BLaER1 (cell line): ENCODE measurements at regions not wholly inside any gene's neighbourhood (a gene's known extent, or its start where the extent isn't known, plus 50 kb on each side); places are given as distances from the start of the nearest gene placed in this dataset.

Experiments
- H3K27ac ChIP-seq: shearing (Covaris generic); formaldehyde crosslinking; 2 replicates; pipeline ENCODE4 v1.8.1; 2022
- H3K27me3 ChIP-seq: shearing (Covaris generic); formaldehyde crosslinking; 2 replicates; pipeline ENCODE4 v1.8.1; 2022
- H3K36me3 ChIP-seq: shearing (Covaris generic); formaldehyde crosslinking; 2 replicates; pipeline ENCODE4 v1.8.1; 2022
- H3K4me1 ChIP-seq: shearing (Covaris generic); formaldehyde crosslinking; 2 replicates; pipeline ENCODE4 v1.8.1; 2022
- H3K4me2 ChIP-seq: shearing (Covaris generic); formaldehyde crosslinking; 2 replicates; pipeline ENCODE4 v1.8.1; 2022
- H3K4me3 ChIP-seq: shearing (Covaris generic); formaldehyde crosslinking; 2 replicates; pipeline ENCODE4 v1.8.1; 2022
- H3K9ac ChIP-seq: shearing (Covaris generic); formaldehyde crosslinking; 2 replicates; pipeline ENCODE4 v1.8.1; 2022
- H3K9me3 ChIP-seq: shearing (Covaris generic); formaldehyde crosslinking; 2 replicates; pipeline ENCODE4 v1.8.1; 2022
- H4K20me1 ChIP-seq: shearing (Covaris generic); formaldehyde crosslinking; 2 replicates; pipeline ENCODE4 v1.8.1; 2022
- Cebpa-rat ChIP-seq: shearing (Covaris generic); IDR thresholded peaks from 2 replicates; pipeline ENCODE4 v1.8.1; 2022

- peaks cover 46% of the 10 kb centered on the region for H3K9me3 ChIP-seq
- no peak overlapping the region for H3K9ac ChIP-seq
- H3K27me3 ChIP-seq = no peaks in the 10 kb centered on the region
- peaks cover 8% of the 10 kb centered on the region for H3K4me1 ChIP-seq
- no peaks in the 10 kb centered on the region for H3K36me3 ChIP-seq
- TF ChIP-seq Cebpa-rat = no peak
- H3K27ac ChIP-seq = no peak overlapping the region
- no peak overlapping the region for H3K4me2 ChIP-seq
- H4K20me1 ChIP-seq = no peaks in the 10 kb centered on the region
- H3K4me3 ChIP-seq = no peak overlapping the region
Measured at GRCh38 chr1:69312055-69312732, 255.5 kb upstream of the LRRC7 start.

GRCh38 chr1:69313118-69313517, 254.6 kb upstream of the LRRC7 start:
- no peak overlapping the region for H3K4me2 ChIP-seq
- no peak overlapping the region for H3K27ac ChIP-seq
- H4K20me1 ChIP-seq = no peaks in the 10 kb centered on the region
- peaks cover 39% of the 10 kb centered on the region for H3K9me3 ChIP-seq
- H3K4me1 ChIP-seq = peaks cover 8% of the 10 kb centered on the region
- no peaks in the 10 kb centered on the region for H3K36me3 ChIP-seq
- no peaks in the 10 kb centered on the region for H3K27me3 ChIP-seq
- H3K4me3 ChIP-seq = no peak overlapping the region
- no peak for TF ChIP-seq Cebpa-rat
- no peak overlapping the region for H3K9ac ChIP-seq

GRCh38 chr1:69315416-69315815, 252.3 kb upstream of the LRRC7 start:
- no peak for TF ChIP-seq Cebpa-rat
- Histone ChIP-seq H4K20me1 (no peaks in the 10 kb centered on the region), H3K4me3 (no peak overlapping the region), H3K9me3 (peaks cover 39% of the 10 kb centered on the region), H3K4me2 (no peak overlapping the region), H3K36me3 (no peaks in the 10 kb centered on the region), H3K27me3 (no peaks in the 10 kb centered on the region), H3K4me1 (peaks cover 24% of the 10 kb centered on the region), H3K9ac (no peak overlapping the region), H3K27ac (no peak overlapping the region)

- Histone ChIP-seq H3K36me3 (no peaks in the 10 kb centered on the region), H3K9ac (no peak overlapping the region), H3K4me3 (no peak overlapping the region), H3K4me2 (no peak overlapping the region), H3K27ac (no peak overlapping the region), H3K9me3 (peaks cover 38% of the 10 kb centered on the region), H3K4me1 (peaks cover 28% of the 10 kb centered on the region), H4K20me1 (no peaks in the 10 kb centered on the region), H3K27me3 (no peaks in the 10 kb centered on the region)
- TF ChIP-seq Cebpa-rat = no peak
Measured at GRCh38 chr1:69315823-69316222, 251.9 kb upstream of the LRRC7 start.

GRCh38 chr1:69319287-69319686, 248.4 kb upstream of the LRRC7 start:
- H3K36me3 ChIP-seq = no peaks in the 10 kb centered on the region
- H4K20me1 ChIP-seq = no peaks in the 10 kb centered on the region
- peaks cover 40% of the 10 kb centered on the region for H3K4me1 ChIP-seq
- no peaks in the 10 kb centered on the region for H3K27me3 ChIP-seq
- H3K9ac ChIP-seq = no peak overlapping the region
- H3K9me3 ChIP-seq = peaks cover 7% of the 10 kb centered on the region
- H3K27ac ChIP-seq = no peak overlapping the region
- TF ChIP-seq Cebpa-rat = no peak
- H3K4me2 ChIP-seq = peak overlapping the region; percentile 75
- H3K4me3 ChIP-seq = no peak overlapping the region

- Histone ChIP-seq H3K27ac (no peak overlapping the region), H3K4me2 (peak overlapping the region; percentile 75), H3K27me3 (no peaks in the 10 kb centered on the region), H3K4me3 (no peak overlapping the region), H4K20me1 (no peaks in the 10 kb centered on the region), H3K9ac (no peak overlapping the region), H3K4me1 (peaks cover 33% of the 10 kb centered on the region), H3K36me3 (no peaks in the 10 kb centered on the region), H3K9me3 (no peaks in the 10 kb centered on the region)
- TF ChIP-seq Cebpa-rat = no peak
Measured at GRCh38 chr1:69320757-69321211, 246.9 kb upstream of the LRRC7 start.

- Histone ChIP-seq H3K4me3 (no peak overlapping the region), H3K36me3 (no peaks in the 10 kb centered on the region), H3K4me2 (peak overlapping the region; percentile 75), H4K20me1 (no peaks in the 10 kb centered on the region), H3K27me3 (no peaks in the 10 kb centered on the region), H3K9me3 (no peaks in the 10 kb centered on the region), H3K27ac (no peak overlapping the region), H3K4me1 (peaks cover 38% of the 10 kb centered on the region), H3K9ac (no peak overlapping the region)
- TF ChIP-seq Cebpa-rat = no peak
Measured at GRCh38 chr1:69321311-69321710, 246.4 kb upstream of the LRRC7 start.

GRCh38 chr1:69328186-69328585, 239.5 kb upstream of the LRRC7 start:
- H3K9ac ChIP-seq = no peak overlapping the region
- no peak for TF ChIP-seq Cebpa-rat
- no peaks in the 10 kb centered on the region for H3K36me3 ChIP-seq
- peaks cover 9% of the 10 kb centered on the region; the same call in 1 of the 2 replicates for H3K4me1 ChIP-seq
- no peaks in the 10 kb centered on the region for H4K20me1 ChIP-seq
- no peak overlapping the region for H3K4me2 ChIP-seq
- H3K4me3 ChIP-seq = no peak overlapping the region
- no peaks in the 10 kb centered on the region for H3K27me3 ChIP-seq
- H3K9me3 ChIP-seq = peaks cover 19% of the 10 kb centered on the region
- H3K27ac ChIP-seq = no peak overlapping the region

- Histone ChIP-seq H3K36me3 (no peaks in the 10 kb centered on the region), H3K9me3 (no peaks in the 10 kb centered on the region), H3K4me1 (no peaks in the 10 kb centered on the region), H3K27ac (no peak overlapping the region), H3K4me2 (no peak overlapping the region), H3K27me3 (no peaks in the 10 kb centered on the region), H3K4me3 (no peak overlapping the region), H4K20me1 (no peaks in the 10 kb centered on the region), H3K9ac (no peak overlapping the region)
- TF ChIP-seq Cebpa-rat = no peak
Measured at GRCh38 chr1:69363236-69363635, 204.5 kb upstream of the LRRC7 start.

- TF ChIP-seq Cebpa-rat = no peak
- H3K36me3 ChIP-seq = no peaks in the 10 kb centered on the region
- H3K27ac ChIP-seq = no peak overlapping the region
- no peak overlapping the region for H3K9ac ChIP-seq
- no peaks in the 10 kb centered on the region for H3K27me3 ChIP-seq
- no peaks in the 10 kb centered on the region for H4K20me1 ChIP-seq
- H3K4me3 ChIP-seq = no peak overlapping the region
- H3K9me3 ChIP-seq = no peaks in the 10 kb centered on the region
- H3K4me2 ChIP-seq = no peak overlapping the region
- no peaks in the 10 kb centered on the region for H3K4me1 ChIP-seq
Measured at GRCh38 chr1:69373520-69373919, 194.2 kb upstream of the LRRC7 start.

GRCh38 chr1:69376408-69376807, 191.3 kb upstream of the LRRC7 start:
- no peaks in the 10 kb centered on the region for H3K4me1 ChIP-seq
- no peak overlapping the region for H3K4me3 ChIP-seq
- H3K36me3 ChIP-seq = no peaks in the 10 kb centered on the region
- no peak for TF ChIP-seq Cebpa-rat
- H4K20me1 ChIP-seq = no peaks in the 10 kb centered on the region
- no peaks in the 10 kb centered on the region for H3K9me3 ChIP-seq
- no peak overlapping the region for H3K27ac ChIP-seq
- H3K27me3 ChIP-seq = no peaks in the 10 kb centered on the region
- no peak overlapping the region for H3K9ac ChIP-seq
- no peak overlapping the region for H3K4me2 ChIP-seq
